ENCODE measurements at regions not wholly inside any gene's neighbourhood (a gene's known extent, or its start where the extent isn't known, plus 50 kb on each side); places are given as distances from the start of the nearest gene placed in this dataset.

DNA sequence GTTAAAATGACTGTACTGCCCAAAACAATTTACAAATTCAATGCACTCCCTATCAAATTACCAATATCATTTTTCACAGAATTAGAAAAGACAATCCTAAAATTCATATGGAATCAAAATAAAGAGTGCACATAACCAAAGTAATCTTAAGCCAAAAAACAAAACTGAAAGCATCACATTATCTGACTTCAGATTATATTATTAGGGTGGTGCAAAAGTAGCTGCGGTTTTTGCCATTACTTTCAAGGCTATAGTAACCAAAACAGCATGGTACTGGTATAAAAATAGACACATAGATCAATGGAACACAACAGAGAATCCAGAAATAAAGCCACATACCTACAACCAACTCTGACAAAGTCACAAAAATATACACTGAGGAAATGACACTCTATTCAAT lies 396.6 kb downstream of the EIPR1 start:
- Histone ChIP-seq H3K27ac (ENCODE audit: low read length) (no peak overlapping the region), H4K20me1 (ENCODE audit: insufficient read depth, low read length) (no peaks in the 10 kb centered on the region), H3K4me2 (ENCODE audit: low read length) (no peak overlapping the region), H3K4me1 (ENCODE audit: low read length) (no peaks in the 10 kb centered on the region), H2AFZ (ENCODE audit: low read depth, low read length) (no peak overlapping the region), H3K79me2 (ENCODE audit: low read length) (no peaks in the 10 kb centered on the region), H3K27me3 (ENCODE audit: low read depth, low read length) (no peaks in the 10 kb centered on the region), H3K9ac (ENCODE audit: low read length) (no peak overlapping the region), H3K9me3 (ENCODE audit: insufficient read depth, low read length) (no peaks in the 10 kb centered on the region), H3K36me3 (replicated peaks; ENCODE audit: low read depth, low read length) (no peaks in the 10 kb centered on the region), H3K4me3 (ENCODE audit: low read length) (no peak overlapping the region)
- TF ChIP-seq, protein P1, sequence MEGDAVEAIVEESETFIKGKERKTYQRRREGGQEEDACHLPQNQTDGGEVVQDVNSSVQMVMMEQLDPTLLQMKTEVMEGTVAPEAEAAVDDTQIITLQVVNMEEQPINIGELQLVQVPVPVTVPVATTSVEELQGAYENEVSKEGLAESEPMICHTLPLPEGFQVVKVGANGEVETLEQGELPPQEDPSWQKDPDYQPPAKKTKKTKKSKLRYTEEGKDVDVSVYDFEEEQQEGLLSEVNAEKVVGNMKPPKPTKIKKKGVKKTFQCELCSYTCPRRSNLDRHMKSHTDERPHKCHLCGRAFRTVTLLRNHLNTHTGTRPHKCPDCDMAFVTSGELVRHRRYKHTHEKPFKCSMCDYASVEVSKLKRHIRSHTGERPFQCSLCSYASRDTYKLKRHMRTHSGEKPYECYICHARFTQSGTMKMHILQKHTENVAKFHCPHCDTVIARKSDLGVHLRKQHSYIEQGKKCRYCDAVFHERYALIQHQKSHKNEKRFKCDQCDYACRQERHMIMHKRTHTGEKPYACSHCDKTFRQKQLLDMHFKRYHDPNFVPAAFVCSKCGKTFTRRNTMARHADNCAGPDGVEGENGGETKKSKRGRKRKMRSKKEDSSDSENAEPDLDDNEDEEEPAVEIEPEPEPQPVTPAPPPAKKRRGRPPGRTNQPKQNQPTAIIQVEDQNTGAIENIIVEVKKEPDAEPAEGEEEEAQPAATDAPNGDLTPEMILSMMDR (IDR thresholded peaks at IDR 0.05; ENCODE audit: low read depth, low read length): no peak
- no peak for TF ChIP-seq EZH2phosphoT487 (IDR thresholded peaks at IDR 0.05; ENCODE audit: low read depth)

DNA sequence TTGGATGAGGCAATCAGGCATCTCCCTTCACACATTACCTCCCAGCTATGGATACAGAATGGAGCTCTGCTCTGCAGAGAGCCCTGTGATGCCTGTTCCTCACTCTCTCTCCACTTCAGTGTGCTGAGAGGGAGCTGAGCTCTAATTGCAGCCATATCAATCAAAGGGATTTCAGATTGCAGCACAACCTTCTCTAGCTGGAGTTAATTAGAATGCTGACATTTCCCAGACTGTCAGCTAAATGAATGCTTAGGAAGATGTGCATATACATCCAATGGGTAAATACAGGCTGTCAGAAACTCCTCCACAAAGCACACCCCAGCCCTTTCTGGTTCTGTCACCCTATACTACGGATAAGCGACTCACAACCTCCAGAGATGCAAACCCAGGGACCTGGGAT lies 402.6 kb downstream of the EIPR1 start:
- H3K36me3 ChIP-seq (replicated peaks; ENCODE audit: low read depth, low read length): no peaks in the 10 kb centered on the region
- no peak overlapping the region for H3K4me3 ChIP-seq (ENCODE audit: low read length)
- no peak overlapping the region for H3K9ac ChIP-seq (ENCODE audit: low read length)
- H3K4me1 ChIP-seq (ENCODE audit: low read length): no peaks in the 10 kb centered on the region
- TF ChIP-seq EZH2phosphoT487 (IDR thresholded peaks at IDR 0.05; ENCODE audit: low read depth): no peak
- TF ChIP-seq, protein P1 (IDR thresholded peaks at IDR 0.05; ENCODE audit: low read depth, low read length): no peak
- H4K20me1 ChIP-seq (ENCODE audit: insufficient read depth, low read length): no peaks in the 10 kb centered on the region
- H3K9me3 ChIP-seq (ENCODE audit: insufficient read depth, low read length): no peaks in the 10 kb centered on the region
- no peak overlapping the region for H3K27ac ChIP-seq (ENCODE audit: low read length)
- no peak overlapping the region for H3K4me2 ChIP-seq (ENCODE audit: low read length)
- no peaks in the 10 kb centered on the region for H3K27me3 ChIP-seq (ENCODE audit: low read depth, low read length)
- no peaks in the 10 kb centered on the region for H3K79me2 ChIP-seq (ENCODE audit: low read length)
- H2AFZ ChIP-seq (ENCODE audit: low read depth, low read length): no peak overlapping the region

DNA sequence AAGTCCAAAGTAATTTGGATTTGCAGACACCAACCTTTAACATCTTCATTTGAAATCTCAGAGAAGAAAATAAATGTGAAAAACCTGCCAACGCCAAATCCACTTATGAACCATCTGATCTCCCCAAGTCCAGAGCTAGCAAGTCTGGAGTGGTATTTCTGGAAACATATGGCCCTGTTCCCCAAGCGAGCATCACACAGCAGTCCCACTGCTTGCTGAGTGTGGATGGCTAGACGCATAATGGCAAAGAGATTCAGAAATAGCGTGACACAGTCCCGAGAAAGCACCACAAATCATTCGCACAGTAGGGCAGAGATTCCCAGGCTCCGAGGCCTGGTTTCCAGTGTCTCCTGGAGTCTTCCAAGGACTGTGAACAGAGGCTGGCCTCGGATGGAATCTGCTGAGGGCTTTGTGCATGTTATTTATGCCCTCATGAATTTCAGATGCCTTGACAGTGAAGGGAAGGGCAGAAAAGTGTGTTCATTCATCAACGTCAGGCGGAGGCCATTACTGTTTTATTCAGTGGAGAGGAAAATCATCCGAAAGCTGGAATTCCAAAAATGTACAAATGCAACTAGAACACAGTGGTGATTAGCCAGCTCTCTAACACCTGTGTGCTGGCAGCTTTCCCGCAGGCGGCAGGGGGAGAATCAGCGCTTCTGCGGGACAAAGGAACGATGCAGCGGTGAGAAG lies 417.0 kb downstream of the EIPR1 start:
- Histone ChIP-seq H3K9ac (ENCODE audit: low read length) (no peak overlapping the region), H3K9me3 (ENCODE audit: insufficient read depth, low read length) (no peaks in the 10 kb centered on the region), H3K27ac (ENCODE audit: low read length) (no peak overlapping the region), H3K27me3 (ENCODE audit: low read depth, low read length) (no peaks in the 10 kb centered on the region), H2AFZ (ENCODE audit: low read depth, low read length) (no peak overlapping the region), H3K4me2 (ENCODE audit: low read length) (no peak overlapping the region), H3K4me3 (ENCODE audit: low read length) (no peak overlapping the region), H4K20me1 (ENCODE audit: insufficient read depth, low read length) (no peaks in the 10 kb centered on the region), H3K36me3 (replicated peaks; ENCODE audit: low read depth, low read length) (no peaks in the 10 kb centered on the region), H3K79me2 (ENCODE audit: low read length) (no peaks in the 10 kb centered on the region), H3K4me1 (ENCODE audit: low read length) (no peaks in the 10 kb centered on the region)
- TF ChIP-seq, protein P1 (IDR thresholded peaks at IDR 0.05; ENCODE audit: low read depth, low read length): no peak
- no peak for TF ChIP-seq EZH2phosphoT487 (IDR thresholded peaks at IDR 0.05; ENCODE audit: low read depth)

DNA sequence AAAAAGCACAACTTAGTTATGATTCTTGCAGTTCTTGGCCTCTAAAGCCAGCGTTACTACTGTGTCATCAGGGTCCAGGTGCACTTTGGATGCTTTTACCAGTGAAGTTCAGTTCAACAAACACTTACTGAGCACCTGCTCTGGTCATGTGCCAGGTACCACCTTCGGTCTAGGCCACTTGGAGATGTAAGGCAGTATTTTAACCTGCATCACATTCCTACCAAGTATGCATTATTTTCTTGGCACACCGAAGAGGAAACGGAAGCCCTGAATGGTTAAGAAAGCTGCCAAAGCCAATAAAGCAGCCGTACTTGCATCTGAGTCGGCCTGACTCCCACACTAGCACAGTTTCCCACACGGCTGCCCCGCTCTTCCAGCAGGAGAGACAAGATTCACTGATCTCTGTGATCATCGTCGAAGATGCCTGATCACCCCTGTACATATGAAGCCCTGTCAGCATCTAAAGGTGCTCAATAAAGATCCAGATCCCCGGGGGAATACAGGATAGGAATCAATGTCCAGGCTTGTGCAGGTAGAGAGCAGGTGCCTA lies 427.1 kb downstream of the EIPR1 start:
- Histone ChIP-seq H3K36me3 (replicated peaks; ENCODE audit: low read depth, low read length) (no peaks in the 10 kb centered on the region), H3K79me2 (ENCODE audit: low read length) (no peaks in the 10 kb centered on the region), H4K20me1 (ENCODE audit: insufficient read depth, low read length) (no peaks in the 10 kb centered on the region), H3K9me3 (ENCODE audit: insufficient read depth, low read length) (no peaks in the 10 kb centered on the region), H3K4me2 (ENCODE audit: low read length) (no peak overlapping the region), H3K4me3 (ENCODE audit: low read length) (no peak overlapping the region), H3K27ac (ENCODE audit: low read length) (no peak overlapping the region), H2AFZ (ENCODE audit: low read depth, low read length) (no peak overlapping the region), H3K9ac (ENCODE audit: low read length) (no peak overlapping the region), H3K4me1 (ENCODE audit: low read length) (no peaks in the 10 kb centered on the region), H3K27me3 (ENCODE audit: low read depth, low read length) (no peaks in the 10 kb centered on the region)
- no peak for TF ChIP-seq EZH2phosphoT487 (IDR thresholded peaks at IDR 0.05; ENCODE audit: low read depth)
